OCI-LY3 (cell line): ENCODE measurements at regions not wholly inside any gene's neighbourhood (a gene's known extent, or its start where the extent isn't known, plus 50 kb on each side); places are given as distances from the start of the nearest gene placed in this dataset.

ENCODE experiments used
- H2AFZ ChIP-seq: fragments of 200-600, 300-600 bp; shearing (Covaris generic); 2 replicates; pipeline ENCODE4 v1.6.0; 2014; ENCODE audit warnings: antibody characterized with exemption, low read depth, low read length
- H3K27ac ChIP-seq: fragments of 200-600, 300-600 bp; sonication (generic); 2 replicates; pipeline ENCODE4 v1.5.1; 2014; ENCODE audit warnings: mild to moderate bottlenecking, low read length, moderate library complexity, mixed read lengths
- H3K27me3 ChIP-seq: fragments of 200-600, 300-600 bp; sonication (generic); 2 replicates; pipeline ENCODE4 v1.6.1; 2014; ENCODE audit warnings: low read depth, low read length, mixed read lengths
- H3K36me3 ChIP-seq: fragments of 200-600, 300-600 bp; sonication (generic); replicated peaks from 2 replicates; pipeline ENCODE3; 2014; ENCODE audit warnings: low read depth, low read length, mixed read lengths
- H3K4me1 ChIP-seq: fragments of 300-600, 200-600 bp; sonication (generic); 2 replicates; pipeline ENCODE4 v1.6.1; 2014; ENCODE audit warnings: low read length, mixed read lengths
- H3K4me2 ChIP-seq: fragments of 200-600, 300-600 bp; sonication (generic); 2 replicates; pipeline ENCODE4 v1.6.1; 2014; ENCODE audit warnings: low read length, mixed read lengths
- H3K4me3 ChIP-seq: fragments of 300-600, 200-600 bp; sonication (generic); 2 replicates; pipeline ENCODE4 v1.5.1; 2014; ENCODE audit warnings: antibody characterized with exemption, mild to moderate bottlenecking, low read length, moderate library complexity
- H3K79me2 ChIP-seq: fragments of 300-600, 200-600 bp; shearing (Covaris generic); 2 replicates; pipeline ENCODE4 v1.6.1; 2014; ENCODE audit warnings: mild to moderate bottlenecking, low read length, mixed read lengths
- H3K9ac ChIP-seq: fragments of 300-600, 200-600 bp; shearing (Covaris generic); 2 replicates; pipeline ENCODE4 v1.6.0; 2014; ENCODE audit warnings: mild to moderate bottlenecking, low read length, moderate library complexity
- H3K9me3 ChIP-seq: fragments of 200-600, 300-600 bp; shearing (Covaris generic); 2 replicates; pipeline ENCODE4 v1.6.1; 2014; ENCODE audit warnings: low read length, mixed read lengths; ENCODE audit not compliant: insufficient read depth
- H4K20me1 ChIP-seq: fragments of 200-600, 300-600 bp; sonication (generic); 2 replicates; pipeline ENCODE4 v1.6.1; 2016; ENCODE audit warnings: low read length, mixed read lengths; ENCODE audit not compliant: insufficient read depth
- CTCF ChIP-seq: fragments of 200-600, 300-600 bp; sonication (generic); IDR thresholded peaks from 2 replicates; pipeline ENCODE4 v1.5.1; 2014; ENCODE audit warnings: antibody characterized with exemption, low read length, low read depth
- EZH2phosphoT487 ChIP-seq: fragments of 200-600 bp; shearing (Covaris generic); IDR thresholded peaks from 2 replicates; pipeline ENCODE4 v1.6.1; 2018; ENCODE audit warnings: antibody characterized with exemption, mixed run types, low read depth

- H3K4me1 ChIP-seq, result peaks cover 20% of the 10 kb centered on the region
- H3K27me3 ChIP-seq, result no peaks in the 10 kb centered on the region
- H2AFZ ChIP-seq, result no peak overlapping the region
- H3K4me2 ChIP-seq, result no peak overlapping the region
- H4K20me1 ChIP-seq, result no peaks in the 10 kb centered on the region
- H3K36me3 ChIP-seq, result no peaks in the 10 kb centered on the region
- H3K79me2 ChIP-seq, result no peaks in the 10 kb centered on the region
- H3K9me3 ChIP-seq, result no peaks in the 10 kb centered on the region
- no peak overlapping the region for H3K9ac ChIP-seq
- no peak for TF ChIP-seq EZH2phosphoT487
- TF ChIP-seq CTCF, result no peak
- no peak overlapping the region for H3K27ac ChIP-seq
- no peak overlapping the region for H3K4me3 ChIP-seq
Measured at GRCh38 chr3:144351773-144352365, 380.2 kb downstream of the DIPK2A start.

GRCh38 chr3:144358191-144358590, 386.6 kb downstream of the DIPK2A start:
- Histone ChIP-seq H3K9me3 (no peaks in the 10 kb centered on the region), H3K79me2 (no peaks in the 10 kb centered on the region), H2AFZ (no peak overlapping the region), H3K27ac (no peak overlapping the region), H3K27me3 (no peaks in the 10 kb centered on the region), H4K20me1 (no peaks in the 10 kb centered on the region), H3K36me3 (no peaks in the 10 kb centered on the region), H3K4me1 (no peaks in the 10 kb centered on the region), H3K4me3 (no peak overlapping the region), H3K4me2 (no peak overlapping the region), H3K9ac (no peak overlapping the region)
- no peak for TF ChIP-seq CTCF
- no peak for TF ChIP-seq EZH2phosphoT487

GRCh38 chr3:144361002-144361401, 389.4 kb downstream of the DIPK2A start:
- Histone ChIP-seq H4K20me1 (no peaks in the 10 kb centered on the region), H3K9ac (no peak overlapping the region), H3K79me2 (no peaks in the 10 kb centered on the region), H2AFZ (no peak overlapping the region), H3K4me3 (no peak overlapping the region), H3K27ac (no peak overlapping the region), H3K9me3 (no peaks in the 10 kb centered on the region), H3K4me1 (no peaks in the 10 kb centered on the region), H3K36me3 (no peaks in the 10 kb centered on the region), H3K4me2 (no peak overlapping the region), H3K27me3 (no peaks in the 10 kb centered on the region)
- TF ChIP-seq CTCF, result no peak
- no peak for TF ChIP-seq EZH2phosphoT487

GRCh38 chr3:144362126-144362525, 390.5 kb downstream of the DIPK2A start:
- Histone ChIP-seq H3K9me3 (no peaks in the 10 kb centered on the region), H3K79me2 (no peaks in the 10 kb centered on the region), H3K4me1 (no peaks in the 10 kb centered on the region), H3K27ac (no peak overlapping the region), H4K20me1 (no peaks in the 10 kb centered on the region), H3K4me2 (no peak overlapping the region), H3K36me3 (no peaks in the 10 kb centered on the region), H2AFZ (no peak overlapping the region), H3K27me3 (no peaks in the 10 kb centered on the region), H3K4me3 (no peak overlapping the region), H3K9ac (no peak overlapping the region)
- TF ChIP-seq CTCF (no peak), EZH2phosphoT487 (no peak)
